Astrocyte (in vitro differentiated cells and primary cell): ENCODE measurements at regions not wholly inside any gene's neighbourhood (a gene's known extent, or its start where the extent isn't known, plus 50 kb on each side); places are given as distances from the start of the nearest gene placed in this dataset.

Experiments
- DNase-seq: peaks from one replicate; pipeline ENCODE4 v3.0.0-alpha.2; 2010; ENCODE audit warnings: low read depth
- FAIRE-seq: peaks from 2 replicates; lab custom pipeline; 2011; peaks lifted over from hg19 to GRCh38; lab: Jason Lieb, UNC
- H2AFZ ChIP-seq: 2 replicates; pipeline ENCODE4 v1.6.0; 2012; ENCODE audit warnings: low read depth, low read length, inconsistent platforms
- H3K27ac ChIP-seq: 2 replicates; pipeline ENCODE4 v1.5.1; 2011; ENCODE audit warnings: low read depth, low read length, inconsistent platforms
- H3K27me3 ChIP-seq: 2 replicates; pipeline ENCODE4 v1.6.0; 2011; ENCODE audit warnings: low read length, inconsistent platforms; ENCODE audit not compliant: insufficient read depth
- H3K36me3 ChIP-seq: 2 replicates; pipeline ENCODE4 v1.5.1; 2011; ENCODE audit warnings: low read length, inconsistent platforms; ENCODE audit not compliant: insufficient read depth
- H3K4me1 ChIP-seq: 2 replicates; pipeline ENCODE4 v1.5.1; 2011; ENCODE audit warnings: low read length, inconsistent platforms; ENCODE audit not compliant: insufficient read depth
- H3K4me2 ChIP-seq: 2 replicates; pipeline ENCODE4 v1.6.0; 2012; ENCODE audit warnings: low read length, inconsistent platforms
- H3K4me3 ChIP-seq: 2 replicates; pipeline ENCODE4 v1.5.1; 2011; ENCODE audit warnings: low read depth, mild to moderate bottlenecking, low read length, inconsistent platforms; ENCODE audit not compliant: insufficient read depth
- H3K79me2 ChIP-seq: 2 replicates; pipeline ENCODE4 v1.6.0; 2012; ENCODE audit warnings: mild to moderate bottlenecking, low read length, inconsistent platforms; ENCODE audit not compliant: insufficient read depth
- H3K9ac ChIP-seq: 2 replicates; pipeline ENCODE4 v1.6.0; 2012; ENCODE audit warnings: mild to moderate bottlenecking, low read length, inconsistent platforms
- H3K9me3 ChIP-seq: 2 replicates; pipeline ENCODE4 v1.5.1; 2012; ENCODE audit warnings: low read depth, mild to moderate bottlenecking, low read length, inconsistent platforms; ENCODE audit not compliant: insufficient read depth
- H4K20me1 ChIP-seq: 2 replicates; pipeline ENCODE4 v1.6.0; 2012; ENCODE audit warnings: low read length, inconsistent platforms; ENCODE audit not compliant: insufficient read depth
- H3K27ac Mint-ChIP-seq: one replicate; pipeline ENCODE4 v1.8.0; 2021; ENCODE audit warnings: mild to moderate bottlenecking, mixed read lengths; ENCODE audit not compliant: unreplicated experiment
- H3K27me3 Mint-ChIP-seq: one replicate; pipeline ENCODE4 v1.8.0; 2021; ENCODE audit warnings: low read depth, mixed read lengths; ENCODE audit not compliant: unreplicated experiment
- H3K36me3 Mint-ChIP-seq: one replicate; pipeline ENCODE4 v1.8.0; 2021; ENCODE audit warnings: low read depth, mixed read lengths; ENCODE audit not compliant: unreplicated experiment
- H3K4me1 Mint-ChIP-seq: one replicate; pipeline ENCODE4 v1.8.0; 2021; ENCODE audit warnings: low read depth, mixed read lengths; ENCODE audit not compliant: unreplicated experiment
- H3K4me3 Mint-ChIP-seq: one replicate; pipeline ENCODE4 v1.8.0; 2021; ENCODE audit warnings: mild to moderate bottlenecking, moderate library complexity, mixed read lengths; ENCODE audit not compliant: unreplicated experiment
- H3K9me3 Mint-ChIP-seq: one replicate; pipeline ENCODE4 v1.8.0; 2021; ENCODE audit warnings: mild to moderate bottlenecking, mixed read lengths; ENCODE audit not compliant: unreplicated experiment
- CTCF ChIP-seq: IDR thresholded peaks from 2 replicates; pipeline ENCODE4 v1.5.1; 2011; ENCODE audit warnings: low read depth, mild to moderate bottlenecking, inconsistent platforms, low read length, moderate library complexity; ENCODE audit not compliant: insufficient read depth
- EZH2 ChIP-seq: IDR thresholded peaks from 2 replicates; pipeline ENCODE4 v1.6.1; 2012; ENCODE audit warnings: mild to moderate bottlenecking, low read length, inconsistent platforms; ENCODE audit not compliant: insufficient read depth

DNA sequence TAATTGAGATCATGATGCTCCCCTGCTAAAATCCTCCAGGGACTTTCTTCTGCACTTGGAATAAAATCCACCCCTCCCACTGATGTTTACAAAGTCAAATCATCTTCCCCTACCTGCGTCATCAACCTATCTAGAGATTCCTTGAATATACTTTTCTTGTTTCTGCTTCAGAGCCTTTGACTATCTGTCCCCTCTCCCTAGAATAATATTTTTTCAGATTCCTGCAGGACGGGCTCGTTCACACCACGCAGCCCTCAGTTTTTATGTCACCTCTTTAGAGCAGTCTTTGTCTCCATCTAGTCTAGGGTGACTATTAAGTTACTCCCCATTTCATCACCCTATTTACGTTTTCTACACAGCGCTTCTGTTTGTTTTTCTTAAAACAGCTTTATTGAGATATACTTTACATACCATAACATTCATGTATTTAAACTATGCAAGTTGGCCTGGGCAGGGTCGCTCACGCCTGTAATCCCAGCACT is 94.8 kb upstream of the SESN3 start:
- peaks cover 9% of the 10 kb centered on the region for H3K4me1 ChIP-seq
- peaks cover 15% of the 10 kb centered on the region for H3K4me1 Mint-ChIP-seq
- H3K9me3 Mint-ChIP-seq, result peaks cover 6% of the 10 kb centered on the region
- no peaks in the 10 kb centered on the region for H3K79me2 ChIP-seq
- no peaks in the 10 kb centered on the region for H3K9me3 ChIP-seq
- no peaks in the 10 kb centered on the region for H3K36me3 Mint-ChIP-seq
- no peaks in the 10 kb centered on the region for H3K27me3 ChIP-seq
- no peak overlapping the region for H3K4me3 Mint-ChIP-seq
- H3K27me3 Mint-ChIP-seq, result peaks cover 3% of the 10 kb centered on the region
- no peak overlapping the region for H3K27ac ChIP-seq
- H3K9ac ChIP-seq, result no peak overlapping the region
- TF ChIP-seq EZH2 (no peak), CTCF (no peak)
- no peaks in the 10 kb centered on the region for H4K20me1 ChIP-seq
- no peak overlapping the region for H3K27ac Mint-ChIP-seq
- no peak overlapping the region for H2AFZ ChIP-seq
- FAIRE-seq (no peak), DNase-seq (no peak)
- no peak overlapping the region for H3K4me2 ChIP-seq
- H3K36me3 ChIP-seq, result no peaks in the 10 kb centered on the region
- no peak overlapping the region for H3K4me3 ChIP-seq

GRCh38 chr11:95324826-95325225 is 93.8 kb upstream of the SESN3 start:
- TF ChIP-seq CTCF (no peak), EZH2 (no peak)
- no peak for FAIRE-seq
- no peak overlapping the region for H3K4me3 Mint-ChIP-seq

DNA sequence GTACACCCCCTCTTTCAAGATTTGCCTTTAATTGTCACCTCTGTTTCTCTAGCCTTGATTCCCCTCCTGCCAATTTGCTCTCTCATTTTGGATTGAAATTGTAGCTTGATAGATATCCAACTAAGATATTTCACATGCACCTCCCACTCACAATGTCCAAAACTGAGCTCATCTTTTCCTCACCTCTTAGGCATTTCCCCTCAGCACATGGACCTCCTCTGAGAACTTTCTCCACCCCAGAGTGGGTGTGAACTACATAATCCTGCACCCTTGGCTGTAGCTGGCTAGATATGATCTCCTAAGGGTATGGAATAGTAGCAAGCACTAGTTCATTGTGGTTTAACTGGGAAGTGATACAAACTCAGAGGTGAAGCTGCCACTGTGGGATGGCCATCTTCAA is 91.5 kb upstream of the SESN3 start:
- H3K36me3 ChIP-seq, result no peaks in the 10 kb centered on the region
- H3K4me1 ChIP-seq, result peaks cover 9% of the 10 kb centered on the region
- DNase-seq (peak; percentile 82), FAIRE-seq (peak; percentile 68)
- Mint-ChIP-seq H3K36me3 (no peaks in the 10 kb centered on the region), H3K4me1 (peaks cover 6% of the 10 kb centered on the region), H3K9me3 (peaks cover 6% of the 10 kb centered on the region), H3K4me3 (no peak overlapping the region), H3K27ac (peak overlapping the region; percentile 1), H3K27me3 (no peaks in the 10 kb centered on the region)
- no peak overlapping the region for H2AFZ ChIP-seq
- H3K9ac ChIP-seq, result no peak overlapping the region
- H4K20me1 ChIP-seq, result no peaks in the 10 kb centered on the region
- peak overlapping the region; percentile 42 for H3K4me2 ChIP-seq
- H3K79me2 ChIP-seq, result no peaks in the 10 kb centered on the region
- no peaks in the 10 kb centered on the region for H3K9me3 ChIP-seq
- H3K27ac ChIP-seq, result no peak overlapping the region
- no peaks in the 10 kb centered on the region for H3K27me3 ChIP-seq
- H3K4me3 ChIP-seq, result no peak overlapping the region
- TF ChIP-seq CTCF (no peak), EZH2 (no peak)

More at GRCh38 chr11:95324826-95325225, 93.8 kb upstream of the SESN3 start:
- Histone ChIP-seq H3K9ac (no peak overlapping the region), H3K27ac (no peak overlapping the region), H3K27me3 (no peaks in the 10 kb centered on the region), H4K20me1 (no peaks in the 10 kb centered on the region), H3K4me1 (peaks cover 9% of the 10 kb centered on the region), H2AFZ (no peak overlapping the region), H3K4me2 (no peak overlapping the region), H3K36me3 (no peaks in the 10 kb centered on the region), H3K4me3 (no peak overlapping the region), H3K79me2 (no peaks in the 10 kb centered on the region), H3K9me3 (no peaks in the 10 kb centered on the region)
- H3K9me3 Mint-ChIP-seq, result peaks cover 6% of the 10 kb centered on the region
- DNase-seq, result peak; percentile 26
- peaks cover 3% of the 10 kb centered on the region for H3K27me3 Mint-ChIP-seq
- no peak overlapping the region for H3K27ac Mint-ChIP-seq
- no peaks in the 10 kb centered on the region for H3K36me3 Mint-ChIP-seq
- H3K4me1 Mint-ChIP-seq, result peaks cover 15% of the 10 kb centered on the region
